Esophagus squamous epithelium (tissue), 5 donors: ENCODE measurements at regions not wholly inside any gene's neighbourhood (a gene's known extent, or its start where the extent isn't known, plus 50 kb on each side); places are given as distances from the start of the nearest gene placed in this dataset.

Experiments used
- DNase-seq: peaks from one replicate; lab custom pipeline; 2025; lab: John Stamatoyannopoulos, UW
- H3K27ac ChIP-seq, 4 donors: fragments of 200-600 bp; sonication (generic); one replicate each; pipeline ENCODE4 v1.5.1; 2016 to 2019; ENCODE audit warnings: mild to moderate bottlenecking in 1 of 4
- H3K27me3 ChIP-seq, 4 donors: fragments of 200-600 bp; sonication (generic); 1 replicate in 3 of 4; 2 replicates in 1 of 4; pipeline versions ENCODE4 v1.5.1 to v1.6.0; 2017 to 2021; ENCODE audit warnings: antibody characterized with exemption in 1 of 4
- H3K36me3 ChIP-seq, 3 donors: fragments of 200-600 bp; sonication (generic); one replicate each; pipeline ENCODE4 v1.5.1; 2016 to 2019
- H3K4me1 ChIP-seq, 3 donors: fragments of 200-600 bp; sonication (generic); one replicate each; pipeline ENCODE4 v1.5.1; 2017 to 2019
- H3K4me3 ChIP-seq, 4 donors: fragments of 200-600 bp; sonication (generic); 1 replicate in 3 of 4; 2 replicates in 1 of 4; pipeline ENCODE4 v1.5.1; 2016 to 2019; ENCODE audit warnings: mild to moderate bottlenecking in 2 of 4, moderate library complexity in 1 of 4
- H3K9me3 ChIP-seq, 3 donors: fragments of 200-600 bp; sonication (generic); one replicate each; pipeline ENCODE4 v1.5.1; 2016 to 2019
- POLR2A ChIP-seq, 4 donors: fragments of 450-650 bp; IDR thresholded peaks; one replicate each; pipeline ENCODE4 v1.6.1; 2017; ENCODE audit warnings: antibody characterized with exemption in 4 of 4, mild to moderate bottlenecking in 4 of 4, moderate library complexity in 3 of 4
- WGBS, 2 donors: methylation state at CpG; one replicate each; pipeline ENCODE4 v1.1.5; 2018; 5-methylcytosine and 5-hydroxymethylcytosine counted together
- intact Hi-C: fragments of 100-400 bp; cut with DNase I; formaldehyde crosslinking; loops from one replicate; pipeline ENCODE4 v1.15.0; 2022
- TF ChIP-seq, protein P1 (sequence below), 6 experiments: fragments of 450-650 bp in 4 of 6; fragments of 200-600 bp in 2 of 6; sonication (generic) in 2 of 6; IDR thresholded peaks; one replicate each; pipeline ENCODE4 v1.5.1; 2016 to 2019; ENCODE audit warnings: antibody characterized with exemption in 6 of 6, mild to moderate bottlenecking in 4 of 6, moderate library complexity in 4 of 6
- donor health status: DM: yes; HTN: yes; CAD: no.

DNA sequence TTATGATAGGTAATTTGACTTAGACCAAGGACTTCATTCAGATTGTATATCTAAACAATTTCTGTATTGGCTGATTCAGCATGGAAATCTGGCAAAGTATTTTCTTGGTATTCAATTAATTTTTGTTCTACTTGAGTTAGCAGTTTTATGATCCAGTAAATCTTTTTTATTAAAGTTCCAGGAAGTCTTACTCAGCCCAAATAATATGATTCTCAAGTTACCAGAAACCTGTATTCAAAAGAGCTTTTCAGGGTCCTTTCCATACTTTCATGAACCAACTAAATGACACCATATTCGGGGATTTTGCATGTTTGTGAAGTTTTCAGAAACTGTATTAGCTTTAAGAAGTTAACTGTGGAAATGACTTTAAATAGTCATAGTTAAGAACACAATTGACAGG lies 662.6 kb downstream of the LRFN5 start:
- intact Hi-C loops, result no loop called here
- TF ChIP-seq, protein P1, sequence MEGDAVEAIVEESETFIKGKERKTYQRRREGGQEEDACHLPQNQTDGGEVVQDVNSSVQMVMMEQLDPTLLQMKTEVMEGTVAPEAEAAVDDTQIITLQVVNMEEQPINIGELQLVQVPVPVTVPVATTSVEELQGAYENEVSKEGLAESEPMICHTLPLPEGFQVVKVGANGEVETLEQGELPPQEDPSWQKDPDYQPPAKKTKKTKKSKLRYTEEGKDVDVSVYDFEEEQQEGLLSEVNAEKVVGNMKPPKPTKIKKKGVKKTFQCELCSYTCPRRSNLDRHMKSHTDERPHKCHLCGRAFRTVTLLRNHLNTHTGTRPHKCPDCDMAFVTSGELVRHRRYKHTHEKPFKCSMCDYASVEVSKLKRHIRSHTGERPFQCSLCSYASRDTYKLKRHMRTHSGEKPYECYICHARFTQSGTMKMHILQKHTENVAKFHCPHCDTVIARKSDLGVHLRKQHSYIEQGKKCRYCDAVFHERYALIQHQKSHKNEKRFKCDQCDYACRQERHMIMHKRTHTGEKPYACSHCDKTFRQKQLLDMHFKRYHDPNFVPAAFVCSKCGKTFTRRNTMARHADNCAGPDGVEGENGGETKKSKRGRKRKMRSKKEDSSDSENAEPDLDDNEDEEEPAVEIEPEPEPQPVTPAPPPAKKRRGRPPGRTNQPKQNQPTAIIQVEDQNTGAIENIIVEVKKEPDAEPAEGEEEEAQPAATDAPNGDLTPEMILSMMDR (IDR thresholded peaks at IDR 0.05), result no peak
- no peak for TF ChIP-seq POLR2A (IDR thresholded peaks at IDR 0.05)
- Histone ChIP-seq H3K36me3 (no peaks in the 10 kb centered on the region), H3K9me3 (no peaks in the 10 kb centered on the region), H3K27ac (no peak overlapping the region), H3K27me3 (no peaks in the 10 kb centered on the region), H3K4me3 (no peak overlapping the region), H3K4me1 (no peaks in the 10 kb centered on the region)
- no peak for DNase-seq
- 52 to 72% methylated on average over 1 of the region's 1 CpG for WGBS, 2 donors

DNA sequence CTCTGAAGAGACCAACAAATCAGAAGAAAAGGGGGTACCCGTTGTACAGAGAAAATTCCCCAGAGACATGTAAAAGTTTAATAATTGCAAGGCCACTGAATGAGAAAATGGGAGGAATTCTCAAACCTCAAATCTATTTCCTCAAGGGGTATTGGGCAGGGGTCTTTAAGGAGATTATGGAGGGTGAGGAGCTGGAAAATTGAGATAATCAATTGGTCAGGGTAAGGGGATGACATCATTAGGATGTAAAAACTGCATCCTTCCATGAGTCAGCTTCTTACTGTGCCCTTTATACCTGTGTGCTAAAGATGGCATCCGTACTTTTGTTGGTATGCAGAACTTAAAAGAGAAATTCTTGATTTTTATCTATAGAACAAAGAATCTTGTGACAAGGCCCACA lies 641.5 kb downstream of the LRFN5 start:
- no peaks in the 10 kb centered on the region for H3K27me3 ChIP-seq
- intact Hi-C loops, result no loop called here
- 69 to 80% methylated on average over 2 of the region's 2 CpGs for WGBS, 2 donors
- H3K27ac ChIP-seq, result no peak overlapping the region
- H3K4me3 ChIP-seq, result no peak overlapping the region
- H3K9me3 ChIP-seq, result no peaks in the 10 kb centered on the region
- H3K36me3 ChIP-seq, result no peaks in the 10 kb centered on the region
- H3K4me1 ChIP-seq, result no peaks in the 10 kb centered on the region
- no peak for DNase-seq
- TF ChIP-seq, protein P1 (IDR thresholded peaks at IDR 0.05), result no peak
- TF ChIP-seq POLR2A (IDR thresholded peaks at IDR 0.05), result no peak

DNA sequence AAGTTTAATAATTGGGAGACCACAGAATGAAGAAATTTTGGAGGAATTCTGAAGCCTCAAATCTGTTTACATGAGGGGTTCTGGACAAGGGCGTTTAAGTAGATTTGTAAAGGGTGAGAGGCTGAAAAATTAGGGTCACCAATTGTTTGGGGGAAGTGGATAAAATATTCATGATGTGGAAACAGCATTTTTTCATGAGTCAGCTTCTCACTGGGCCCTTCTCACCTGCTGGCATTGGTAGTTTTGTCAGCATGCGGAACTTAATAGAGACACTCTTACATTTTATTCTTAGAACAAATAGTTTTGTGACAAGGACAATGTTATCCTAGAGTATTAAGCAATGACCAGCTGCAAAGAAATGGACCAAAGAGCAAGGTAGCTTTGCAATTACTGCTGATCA lies 634.4 kb downstream of the LRFN5 start:
- no peaks in the 10 kb centered on the region for H3K4me1 ChIP-seq
- intact Hi-C loops, result no loop called here
- WGBS, 2 donors, result 65 to 77% methylated on average over 2 of the region's 2 CpGs

DNA sequence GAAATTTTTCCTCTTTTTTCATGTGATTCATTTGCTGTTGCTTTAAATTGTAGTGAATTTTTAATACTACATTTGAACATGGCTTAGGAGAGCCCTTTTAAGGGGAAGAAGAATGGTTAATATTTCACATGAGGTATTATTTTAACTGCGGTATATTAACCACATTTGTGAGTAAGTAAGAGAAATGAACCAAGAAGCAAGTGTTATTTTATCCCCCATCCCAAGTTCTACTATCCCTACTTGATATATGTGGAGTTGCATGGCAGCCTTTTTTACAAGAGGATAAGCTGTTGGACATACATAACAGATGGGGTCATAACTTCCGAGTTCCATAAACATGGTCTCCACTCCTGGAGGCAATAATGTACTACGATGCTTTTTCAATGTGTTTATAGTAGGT lies 623.3 kb downstream of the LRFN5 start:
- WGBS, 2 donors, result 63 to 91% methylated on average over 3 of the region's 3 CpGs
- intact Hi-C loops, result no loop called here
- Histone ChIP-seq H3K4me3 (no peak overlapping the region), H3K36me3 (no peaks in the 10 kb centered on the region), H3K4me1 (no peaks in the 10 kb centered on the region), H3K9me3 (no peaks in the 10 kb centered on the region), H3K27me3 (no peaks in the 10 kb centered on the region), H3K27ac (no peak overlapping the region)
- no peak for DNase-seq
- no peak for TF ChIP-seq POLR2A (IDR thresholded peaks at IDR 0.05)
- TF ChIP-seq, protein P1 (IDR thresholded peaks at IDR 0.05), result no peak

More for the DNA sequence above, 634.4 kb downstream of the LRFN5 start:
- no peaks in the 10 kb centered on the region for H3K27me3 ChIP-seq
- TF ChIP-seq, protein P1 (IDR thresholded peaks at IDR 0.05), result no peak
- no peak for TF ChIP-seq POLR2A (IDR thresholded peaks at IDR 0.05)
- peaks cover 0 to 6% (median 0%) of the 10 kb centered on the region in 3 donors for H3K9me3 ChIP-seq
- H3K4me3 ChIP-seq, result no peak overlapping the region
- no peak for DNase-seq
- H3K36me3 ChIP-seq, result no peaks in the 10 kb centered on the region
- H3K27ac ChIP-seq, result no peak overlapping the region

DNA sequence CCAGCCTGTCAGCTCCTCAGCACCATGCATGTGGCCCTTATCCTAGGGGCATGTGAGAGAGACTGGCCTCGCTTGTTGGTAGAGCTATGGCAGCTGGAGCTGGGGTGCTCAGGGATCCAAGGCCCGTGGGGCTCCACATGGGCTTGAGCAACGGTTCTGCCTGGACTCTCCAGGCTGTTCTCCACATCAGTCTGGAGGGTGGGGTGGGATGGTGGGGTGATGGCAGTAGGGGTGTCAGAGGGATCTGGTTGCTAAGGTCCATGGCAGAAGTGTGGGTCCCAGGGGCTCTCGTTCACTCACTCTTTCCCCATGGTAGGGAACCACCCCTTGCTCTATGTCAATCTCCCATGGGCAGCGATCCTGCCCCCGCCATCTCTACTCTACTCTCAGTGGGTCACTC lies 622.6 kb downstream of the LRFN5 start:
- H3K27ac ChIP-seq, result no peak overlapping the region
- WGBS, 2 donors, result 87 to 94% methylated on average over 3 to 4 of the region's 6 CpGs
- no peak for DNase-seq
- no peak for TF ChIP-seq POLR2A (IDR thresholded peaks at IDR 0.05)
- H3K36me3 ChIP-seq, result no peaks in the 10 kb centered on the region
- no peaks in the 10 kb centered on the region for H3K27me3 ChIP-seq
- H3K9me3 ChIP-seq, result no peaks in the 10 kb centered on the region
- no peaks in the 10 kb centered on the region for H3K4me1 ChIP-seq
- no peak overlapping the region for H3K4me3 ChIP-seq
- intact Hi-C loops, result no loop called here

DNA sequence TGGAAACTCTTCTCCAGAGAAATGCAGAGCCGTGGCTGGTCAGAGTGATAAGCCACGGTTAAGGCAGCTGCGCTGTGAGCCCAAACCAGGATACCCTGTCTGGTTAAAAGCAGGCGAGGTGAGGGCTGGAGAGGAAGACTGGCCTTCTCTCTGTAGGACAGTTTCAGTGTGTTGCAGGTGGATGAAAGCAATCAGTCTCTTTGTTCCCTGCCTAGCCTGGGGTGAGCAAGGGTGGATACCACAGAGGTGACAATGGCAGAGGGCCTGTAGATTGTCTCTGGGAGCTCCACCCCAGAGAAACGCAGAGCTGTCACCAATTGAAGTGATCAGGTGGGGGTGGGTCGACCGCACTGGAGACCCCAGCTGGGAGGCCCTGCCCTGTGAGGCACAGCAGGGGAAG lies 621.9 kb downstream of the LRFN5 start:
- no peaks in the 10 kb centered on the region for H3K27me3 ChIP-seq
- WGBS, 2 donors, result 72 to 91% methylated on average over 4 to 6 of the region's 7 CpGs
- H3K36me3 ChIP-seq, result no peaks in the 10 kb centered on the region
- H3K27ac ChIP-seq, result no peak overlapping the region
- TF ChIP-seq, protein P1 (IDR thresholded peaks at IDR 0.05), result no peak
- TF ChIP-seq POLR2A (IDR thresholded peaks at IDR 0.05), result no peak
- H3K4me3 ChIP-seq, result no peak overlapping the region
- H3K9me3 ChIP-seq, result no peaks in the 10 kb centered on the region
- intact Hi-C loops, result no loop called here
- H3K4me1 ChIP-seq, result no peaks in the 10 kb centered on the region
- DNase-seq, result no peak
